HepG2 (cell line): ENCODE measurements at regions not wholly inside any gene's neighbourhood (a gene's known extent, or its start where the extent isn't known, plus 50 kb on each side); places are given as distances from the start of the nearest gene placed in this dataset.
"Not testable (repeated sequence)": the region's sequence is repeated elsewhere in the genome, so short reads cannot be mapped to it uniquely, and the experiment has no call there.

Source experiments
- CREM ChIP-seq, 2 experiments: sonication (generic) in 1 of 2; formaldehyde crosslinking in 1 of 2; IDR thresholded peaks; 2 replicates each; pipeline versions ENCODE4 v1.4.0 to v1.6.1; 2016 to 2020; ENCODE audit warnings: antibody characterized with exemption in 1 of 2, mild to moderate bottlenecking in 1 of 2, missing genetic modification reagents in 1 of 2
- FOXK1 ChIP-seq: sonication (generic); formaldehyde crosslinking; IDR thresholded peaks from 2 replicates; pipeline ENCODE4 v1.4.0; 2020; ENCODE audit warnings: low read depth, missing genetic modification reagents, borderline replicate concordance
- GABPA ChIP-seq, 2 experiments: IDR thresholded peaks; 2 replicates each; pipeline ENCODE4 v1.6.1; 2011 to 2016; ENCODE audit warnings: low read depth in 2 of 2, low read length in 1 of 2, missing biosample characterization in 1 of 2, missing genetic modification characterization in 1 of 2
- HNRNPLL ChIP-seq: fragments of 200-400 bp; formaldehyde crosslinking; IDR thresholded peaks from 2 replicates; pipeline ENCODE4 v1.6.1; 2017; ENCODE audit warnings: mild to moderate bottlenecking, low read depth, low read length; ENCODE audit not compliant: poor library complexity, severe bottlenecking
- MAX ChIP-seq: IDR thresholded peaks from 2 replicates; pipeline ENCODE4 v1.6.1; 2012; ENCODE audit warnings: inconsistent platforms
- MYC ChIP-seq: sonication (generic); formaldehyde crosslinking; IDR thresholded peaks from 2 replicates; pipeline ENCODE4 v1.9.0; 2021; ENCODE audit warnings: missing genetic modification reagents, borderline replicate concordance
- NFYB ChIP-seq: sonication (generic); formaldehyde crosslinking; IDR thresholded peaks from 2 replicates; pipeline ENCODE4 v1.4.0; 2020; ENCODE audit warnings: missing genetic modification reagents
- PITX1 ChIP-seq: sonication (generic); formaldehyde crosslinking; IDR thresholded peaks from 2 replicates; pipeline ENCODE4 v1.5.1; 2020; ENCODE audit warnings: mild to moderate bottlenecking, missing genetic modification reagents
- POLR2G ChIP-seq: fragments of 200-400 bp; formaldehyde crosslinking; IDR thresholded peaks from 2 replicates; pipeline ENCODE4 v1.6.1; 2018; ENCODE audit warnings: mild to moderate bottlenecking, low read depth, low read length, moderate library complexity
- SP5 ChIP-seq: IDR thresholded peaks from 2 replicates; pipeline ENCODE4 v1.6.1; 2016; ENCODE audit warnings: low read depth, borderline replicate concordance
- THAP11 ChIP-seq: IDR thresholded peaks from 2 replicates; pipeline ENCODE4 v1.6.1; 2016; ENCODE audit warnings: missing biosample characterization, missing genetic modification reagents

- TF ChIP-seq CREM (IDR thresholded peaks at IDR 0.05), result peak; percentile 29; the same call in 1 of the 2 replicates
- TF ChIP-seq CREM (CRISPR knock-in tag; IDR thresholded peaks at IDR 0.05), result not testable (repeated sequence)
- peak; percentile 59 for TF ChIP-seq POLR2G
- TF ChIP-seq THAP11 (CRISPR knock-in tag), result 0 out of 2 replicates have a peak, but pooled peaks have one; percentile 16
- TF ChIP-seq PITX1, result 0 out of 2 replicates have a peak, but pooled peaks have one; percentile 11
- peak; percentile 14 for TF ChIP-seq HNRNPLL
- TF ChIP-seq FOXK1 (CRISPR knock-in tag), result 0 out of 2 replicates have a peak, but pooled peaks have one; percentile 23
- TF ChIP-seq MYC (CRISPR knock-in tag), result peak; percentile 45; the same call in 1 of the 2 replicates
- peak; percentile 45; the same call in 1 of the 2 replicates for TF ChIP-seq MAX
- peak; percentile 30 for TF ChIP-seq NFYB
- TF ChIP-seq SP5 (CRISPR knock-in tag), result peak; percentile 60
- TF ChIP-seq GABPA (IDR thresholded peaks at IDR 0.05; ENCODE audit: low read depth, low read length), result peak; percentile 34
- TF ChIP-seq GABPA (CRISPR knock-in tag; IDR thresholded peaks at IDR 0.05; ENCODE audit: low read depth), result 0 out of 2 replicates have a peak, but pooled peaks have one; percentile 12
These were observed 131.1 kb upstream of the ALDH3B2 start (continued) for GRCh38 chr11:67805253-67806126.
